Stimulated activated CD8-positive, alpha-beta memory T cell treated with anti-CD3 and anti-CD28 coated beads, Interleukin-7, amount 100 ng/mL, for 1 hour (primary cell): ENCODE measurements at regions not wholly inside any gene's neighbourhood (a gene's known extent, or its start where the extent isn't known, plus 50 kb on each side); places are given as distances from the start of the nearest gene placed in this dataset.

Source experiments
- DNase-seq, 2 donors: peaks; one replicate each; pipeline ENCODE4 v3.0.0-alpha.2; 2020; ENCODE audit warnings: low read depth in 2 of 2

DNA sequence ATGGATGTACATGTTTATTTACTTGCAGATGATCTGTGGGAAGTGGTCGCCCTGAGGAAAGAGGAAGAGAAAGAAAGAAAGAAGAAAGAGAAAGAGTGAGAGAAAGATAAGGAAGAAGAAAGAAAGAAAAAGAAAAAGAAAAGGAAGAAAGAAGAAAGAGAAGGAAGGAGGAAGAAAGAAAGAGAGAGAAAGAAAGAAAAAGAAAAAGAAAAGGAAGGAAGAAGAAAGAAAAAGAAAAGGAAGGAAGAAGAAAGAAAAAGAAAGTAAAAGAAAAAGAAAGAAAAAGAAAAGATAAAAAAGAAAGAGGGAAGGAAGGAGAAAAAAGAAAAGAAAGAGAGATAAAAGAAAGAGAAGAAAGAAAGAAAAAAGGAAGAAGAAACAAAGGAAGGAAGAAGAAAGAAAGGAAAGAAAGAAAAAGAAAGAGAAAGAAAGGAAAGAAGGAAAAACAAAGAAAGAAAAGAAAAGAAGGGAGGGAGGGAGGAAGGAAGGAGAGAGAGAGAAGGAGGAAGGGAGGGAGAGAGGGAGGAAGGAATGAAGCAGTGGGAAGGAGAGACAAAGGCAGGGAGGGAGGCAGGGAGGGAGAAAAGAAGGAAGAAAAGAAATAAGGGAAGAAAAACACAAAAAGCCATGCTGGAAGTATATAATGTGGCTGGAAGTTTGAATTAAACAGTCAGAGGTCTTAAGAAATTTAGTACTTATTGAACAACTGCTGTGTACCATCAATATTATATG is 976.6 kb downstream of the FAM181B start:
- DNase-seq: no peak

DNA sequence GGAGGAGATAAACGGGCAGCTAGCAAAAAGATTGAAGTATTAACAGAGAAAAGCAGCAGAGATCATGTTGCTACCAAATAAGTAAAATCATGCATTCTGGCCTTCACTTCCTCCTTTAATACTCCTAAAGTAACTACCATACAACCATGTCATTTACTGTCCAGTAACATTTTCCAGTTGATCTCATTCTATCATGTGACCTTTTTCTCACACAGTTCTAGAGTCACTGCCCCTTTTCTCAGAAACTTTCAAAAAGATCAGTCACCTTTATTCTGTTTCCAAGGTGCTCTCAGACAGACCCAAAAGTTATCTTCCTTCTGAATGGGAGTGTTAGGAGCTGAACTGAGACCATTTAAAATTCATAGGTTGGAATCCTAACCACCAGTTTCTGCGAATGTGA is 984.4 kb downstream of the FAM181B start:
- DNase-seq: no peak

DNA sequence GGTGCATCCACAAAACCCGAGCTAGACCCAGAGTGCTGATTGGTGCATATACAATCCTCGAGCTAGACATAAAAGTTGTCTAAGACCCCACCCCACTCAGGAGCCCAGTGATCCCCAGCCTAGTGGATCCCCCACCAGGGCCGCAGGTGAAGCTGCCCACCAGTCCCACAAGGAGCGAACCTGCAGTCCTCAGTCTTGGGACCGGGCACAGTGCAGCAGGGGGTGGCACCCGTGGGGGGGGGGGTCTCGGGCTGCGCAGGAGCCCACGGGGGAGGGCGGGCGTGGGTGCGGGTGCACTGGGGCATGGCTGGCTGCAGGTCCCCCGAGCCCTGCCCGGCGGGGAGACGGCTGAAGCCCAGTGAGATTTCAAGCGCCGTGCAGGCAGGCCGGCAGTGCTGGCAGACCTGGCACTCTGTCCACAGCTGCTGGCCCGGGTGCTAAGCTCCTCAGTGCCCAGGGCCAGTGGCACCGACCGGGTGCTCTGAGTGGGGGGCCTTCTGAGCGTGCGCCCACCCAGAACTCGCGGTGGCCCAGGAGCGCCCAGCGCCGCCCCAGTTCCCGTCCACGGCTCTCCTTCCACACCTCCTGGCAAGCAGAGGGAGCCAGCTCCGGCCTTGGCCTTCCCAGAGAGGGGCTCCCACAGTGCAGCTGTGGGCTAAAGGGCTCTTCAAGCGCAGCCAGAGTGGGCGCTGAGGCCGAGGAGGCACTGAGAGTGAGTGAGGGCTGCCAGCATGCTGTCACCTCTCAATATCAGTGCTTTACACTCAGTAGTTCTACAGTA is 989.1 kb downstream of the FAM181B start:
- no peak for DNase-seq

DNA sequence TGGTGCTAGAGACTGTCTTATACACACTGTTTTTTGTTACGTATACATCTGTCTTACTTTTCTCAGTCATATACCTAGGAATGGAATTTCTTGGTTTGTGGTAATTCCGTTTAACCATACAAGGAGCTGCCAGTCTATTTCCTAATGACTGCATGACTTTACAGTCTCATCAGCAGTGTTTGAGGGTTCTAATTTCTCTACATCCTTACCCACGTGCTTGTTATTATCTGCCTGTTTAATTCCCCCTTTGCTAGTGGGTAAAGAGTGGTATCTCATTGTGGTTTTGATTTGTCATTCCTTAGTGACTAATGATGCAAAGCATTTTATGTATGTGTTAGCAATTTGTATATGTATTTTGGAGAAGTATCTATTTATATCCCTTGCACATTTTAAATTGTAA is 1008.0 kb downstream of the FAM181B start:
- DNase-seq: no peak

DNA sequence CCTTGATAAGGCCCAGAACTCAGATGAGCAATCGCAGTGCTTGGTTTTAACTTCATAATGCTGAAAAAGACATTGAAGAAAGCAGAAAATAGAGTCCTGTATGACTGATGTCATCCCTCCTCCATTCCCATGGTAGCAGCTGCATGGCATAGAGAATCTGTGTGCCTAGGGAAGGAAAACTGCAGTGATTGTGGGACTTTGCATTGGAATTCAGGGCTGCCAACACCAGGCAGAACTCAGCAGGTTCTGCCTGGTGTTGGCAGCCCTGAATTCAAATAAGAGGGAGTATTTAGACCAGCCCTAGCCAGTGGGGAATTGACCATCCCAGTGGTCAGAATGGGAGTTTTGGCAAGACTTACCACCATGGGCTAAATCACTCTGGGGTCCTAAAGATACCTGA is 1016.0 kb downstream of the FAM181B start:
- no peak for DNase-seq

DNA sequence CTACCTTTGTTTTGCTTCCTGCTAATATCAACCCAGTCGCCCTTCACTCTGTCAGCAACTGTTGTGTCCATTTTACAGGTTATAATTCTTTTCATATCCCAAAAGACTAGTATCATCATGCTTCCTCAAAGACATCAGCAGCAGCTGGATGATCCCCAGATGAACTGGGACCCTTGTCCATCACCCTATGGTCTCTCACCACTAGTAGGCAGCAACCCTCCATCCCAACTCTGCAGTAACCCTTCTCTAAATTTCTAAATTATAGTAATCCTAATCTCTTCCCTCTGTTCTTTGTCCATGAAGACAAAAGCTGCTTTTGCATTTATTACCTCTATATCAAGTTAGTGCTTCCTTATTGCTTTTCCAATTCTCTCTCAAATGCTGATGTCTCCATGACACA is 1025.8 kb downstream of the FAM181B start:
- DNase-seq: no peak

DNA sequence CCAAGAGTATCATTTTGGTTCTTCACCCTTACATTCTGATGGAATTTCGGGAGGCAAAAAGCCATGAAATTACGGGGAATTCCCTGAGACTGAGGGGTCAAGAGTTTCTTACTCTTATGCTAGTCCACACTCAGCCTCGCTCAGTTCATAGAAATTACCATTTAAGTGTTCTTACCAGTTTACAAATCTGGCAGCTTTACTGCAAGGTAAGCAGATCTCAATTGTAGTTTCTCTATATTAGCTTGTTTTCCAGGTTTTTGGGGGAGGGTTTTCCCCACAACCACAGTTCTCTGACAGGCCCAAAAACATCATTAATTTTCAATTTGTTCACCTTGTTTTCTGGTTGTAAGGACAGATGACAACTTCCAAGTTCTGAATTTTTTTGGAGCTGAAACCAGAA is 1028.4 kb downstream of the FAM181B start:
- DNase-seq: no peak

DNA sequence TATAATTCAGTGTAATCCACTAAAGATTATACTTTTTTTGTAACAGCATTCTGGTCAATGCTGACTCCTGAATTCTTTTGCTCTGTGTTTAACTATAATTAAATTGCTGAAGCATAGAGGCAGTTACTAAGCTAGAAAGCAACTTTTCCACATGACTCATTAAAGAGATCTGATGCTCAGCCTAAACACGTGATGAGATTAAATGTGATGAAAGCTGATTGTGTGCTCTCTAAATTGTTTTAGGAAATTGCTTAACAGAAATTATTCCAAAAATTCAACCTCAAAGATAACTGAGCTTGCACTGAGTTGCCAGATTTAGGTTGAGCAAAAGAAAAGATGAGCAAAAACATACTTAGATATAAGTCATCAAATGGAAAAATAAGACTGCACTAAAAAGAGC is 1033.6 kb downstream of the FAM181B start:
- DNase-seq: no peak

DNA sequence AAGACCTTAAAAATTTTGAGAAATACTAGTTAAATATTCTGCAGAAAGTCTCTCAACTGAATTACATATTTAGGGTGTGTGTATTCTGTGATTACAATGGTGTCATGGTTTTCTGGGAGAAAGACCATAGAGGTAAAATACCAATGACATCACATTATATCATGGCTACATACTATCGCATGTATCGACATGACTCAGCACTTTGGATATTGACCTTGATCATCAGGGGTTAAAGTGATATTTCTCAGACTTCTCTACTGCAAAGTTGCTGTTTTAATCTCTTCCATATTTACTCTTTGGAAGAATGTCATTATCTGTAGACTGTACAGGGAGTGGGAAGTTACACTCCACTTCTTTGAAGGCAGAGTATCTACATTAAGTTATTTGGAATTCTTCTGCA is 1046.6 kb downstream of the FAM181B start:
- no peak for DNase-seq

DNA sequence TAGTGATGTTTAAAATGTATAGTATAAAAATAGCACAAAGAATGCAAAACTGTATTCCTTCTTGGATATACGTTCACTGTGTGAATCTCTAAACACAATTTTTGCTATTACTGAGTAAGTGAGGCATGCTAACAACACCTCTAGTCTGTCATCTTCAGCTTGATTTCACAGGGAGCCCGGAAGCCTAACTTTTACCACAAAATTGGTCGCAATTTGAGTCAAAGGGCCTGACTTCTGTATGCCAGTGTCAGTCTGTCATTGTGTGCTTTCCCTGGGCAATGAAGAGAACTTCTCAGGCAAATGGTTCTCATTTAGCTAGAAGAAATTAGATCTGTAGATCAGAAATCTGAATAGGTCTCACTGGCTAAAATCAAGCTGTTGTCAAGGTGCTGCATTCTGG is 1059.5 kb downstream of the FAM181B start:
- no peak for DNase-seq

DNA sequence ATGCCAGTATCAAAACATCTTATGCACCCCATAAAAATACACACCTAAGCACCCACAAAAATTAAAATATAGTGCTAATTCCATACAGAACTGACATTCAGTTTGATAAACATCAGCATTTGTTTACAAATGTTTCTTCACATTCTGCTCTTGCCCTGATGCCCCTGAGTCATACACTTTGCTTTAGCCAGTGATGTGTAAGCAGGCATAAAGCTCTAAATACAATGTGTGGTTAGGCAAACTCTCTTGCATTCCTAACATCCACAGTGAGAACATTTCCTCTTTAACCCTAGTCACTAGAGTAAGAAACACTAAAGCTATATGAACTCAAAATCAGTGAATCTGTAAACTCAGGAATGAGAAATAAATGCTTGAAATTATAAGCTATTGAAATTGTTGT is 1060.7 kb downstream of the FAM181B start:
- no peak for DNase-seq

DNA sequence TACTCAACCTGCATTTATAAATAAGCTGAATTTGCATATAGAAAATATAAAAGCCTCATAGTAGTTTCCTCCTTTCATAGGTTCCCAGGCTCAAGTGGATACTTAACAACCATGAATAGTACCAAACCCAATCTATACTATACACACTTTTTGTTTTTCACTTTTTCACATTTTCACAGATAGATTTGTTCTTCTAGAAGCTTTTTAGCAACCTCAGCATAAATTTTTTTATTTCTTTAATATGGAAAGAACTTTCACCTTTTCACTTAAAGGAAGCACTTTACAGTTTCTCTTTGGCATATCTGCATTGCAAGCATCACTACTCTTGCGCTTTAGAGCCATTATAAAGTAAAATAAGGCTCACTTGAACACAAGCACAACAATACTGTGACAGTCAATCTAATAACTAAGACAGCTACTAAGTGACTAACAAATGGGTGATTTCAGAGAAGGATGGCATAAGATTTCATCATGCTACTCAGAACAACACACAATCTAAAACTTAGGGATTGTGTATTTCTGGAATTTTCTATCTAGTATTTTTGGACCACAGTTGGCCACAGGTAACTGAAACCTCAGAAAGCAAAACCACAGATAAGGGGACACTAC is 1063.6 kb downstream of the FAM181B start:
- no peak for DNase-seq

DNA sequence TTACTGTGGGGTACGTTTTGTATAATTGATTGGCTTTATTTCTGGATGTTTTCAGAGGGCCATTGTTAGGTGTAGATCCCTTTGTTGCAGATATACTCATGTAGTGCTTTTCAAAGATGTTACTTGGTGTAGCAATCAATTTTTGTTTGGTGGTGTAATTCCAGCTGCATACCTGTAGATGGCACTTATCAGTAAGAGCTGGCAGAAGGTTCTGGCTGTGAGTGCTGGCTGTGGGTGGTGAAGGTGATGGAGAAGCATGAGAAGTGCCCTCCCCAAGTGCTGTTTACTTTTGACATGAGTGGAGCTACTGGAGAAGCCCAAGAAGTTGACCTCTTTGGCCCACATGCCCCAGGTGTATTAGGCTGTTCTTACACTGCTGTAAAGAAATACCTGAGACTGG is 1074.9 kb downstream of the FAM181B start:
- no peak for DNase-seq

DNA sequence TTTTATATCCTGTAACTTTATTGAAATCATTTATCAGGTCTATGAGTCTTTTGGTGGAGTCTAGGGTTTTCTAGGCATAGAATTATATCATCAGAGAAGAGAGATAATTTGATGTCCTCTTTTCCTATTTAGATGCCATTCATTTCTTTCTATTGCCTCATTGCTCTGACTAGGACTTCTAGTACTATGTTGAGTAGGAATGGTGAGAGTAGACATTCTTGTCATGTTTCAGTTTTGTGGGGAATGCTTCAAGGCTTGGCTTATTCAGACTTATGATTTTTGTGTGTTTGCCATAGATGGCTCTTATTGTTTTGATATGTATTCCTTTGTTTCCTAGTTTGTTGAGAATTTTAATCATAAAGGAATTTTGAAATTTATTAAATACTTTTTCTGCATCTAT is 1078.3 kb downstream of the FAM181B start:
- DNase-seq: no peak

DNA sequence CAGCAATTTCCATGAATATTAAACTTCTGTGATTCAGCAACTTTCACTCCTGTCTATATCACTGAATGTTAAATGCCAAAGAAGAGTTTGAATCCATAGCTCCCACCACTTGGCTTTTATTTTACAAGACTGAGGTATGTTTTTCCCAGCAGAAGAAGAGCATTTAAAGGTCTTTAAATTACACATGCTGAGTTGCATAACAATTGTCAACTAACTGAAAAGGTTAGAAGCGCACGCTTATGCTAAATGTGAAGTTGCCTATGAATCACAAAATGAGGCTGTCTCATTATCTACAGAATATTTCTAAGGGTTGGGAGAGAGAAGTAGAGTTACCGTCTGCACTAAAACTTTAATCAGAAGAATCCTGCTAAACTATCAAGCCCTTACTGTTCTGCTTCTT is 1086.3 kb downstream of the FAM181B start:
- DNase-seq: no peak

DNA sequence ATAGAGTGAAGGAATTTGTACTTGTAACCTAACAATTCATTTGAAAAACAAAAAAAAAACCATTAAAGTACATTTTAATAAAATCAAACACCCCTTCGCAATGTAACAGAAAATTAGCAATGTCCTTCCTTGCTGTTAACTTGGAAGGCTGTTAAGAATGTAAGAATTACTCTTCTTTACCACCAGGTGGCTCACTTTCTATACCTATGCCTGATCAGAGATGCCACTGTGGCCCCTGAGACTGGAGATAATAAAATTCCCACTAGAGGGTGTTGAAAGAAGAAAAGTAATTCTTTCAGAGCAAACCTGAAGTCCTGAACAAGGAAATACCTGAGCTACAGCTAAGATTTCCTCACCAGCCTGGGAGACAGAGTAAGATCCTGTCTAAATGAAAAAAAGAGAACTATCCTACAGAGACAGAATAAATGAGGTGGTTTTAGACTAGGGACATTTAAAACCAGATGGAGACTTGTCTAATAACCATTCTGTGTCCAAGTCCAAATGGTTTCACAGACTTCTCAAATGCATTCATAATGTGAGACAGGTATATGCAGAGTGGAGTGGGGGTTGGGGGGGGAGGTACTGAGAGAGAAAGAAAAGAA is 1089.3 kb downstream of the FAM181B start:
- DNase-seq: no peak

DNA sequence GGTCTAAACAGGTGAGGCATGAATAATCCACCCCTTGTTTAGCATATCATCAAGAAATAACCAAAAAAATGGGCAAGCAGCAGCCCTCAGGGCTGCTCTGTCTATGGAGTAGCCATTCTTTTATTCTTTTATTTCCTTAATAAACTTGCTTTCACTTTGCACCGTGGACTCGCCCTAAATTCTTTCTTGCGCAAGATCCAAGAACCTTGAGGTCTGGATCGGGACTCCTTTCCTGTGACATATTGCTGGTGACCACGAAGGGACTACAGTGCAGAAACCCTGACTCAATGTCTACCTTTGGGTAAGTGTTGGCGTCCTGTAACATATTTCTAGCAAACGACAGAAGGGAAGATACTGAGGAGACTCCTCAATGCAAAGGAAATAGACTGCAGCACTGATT is 1099.2 kb downstream of the FAM181B start:
- no peak for DNase-seq

DNA sequence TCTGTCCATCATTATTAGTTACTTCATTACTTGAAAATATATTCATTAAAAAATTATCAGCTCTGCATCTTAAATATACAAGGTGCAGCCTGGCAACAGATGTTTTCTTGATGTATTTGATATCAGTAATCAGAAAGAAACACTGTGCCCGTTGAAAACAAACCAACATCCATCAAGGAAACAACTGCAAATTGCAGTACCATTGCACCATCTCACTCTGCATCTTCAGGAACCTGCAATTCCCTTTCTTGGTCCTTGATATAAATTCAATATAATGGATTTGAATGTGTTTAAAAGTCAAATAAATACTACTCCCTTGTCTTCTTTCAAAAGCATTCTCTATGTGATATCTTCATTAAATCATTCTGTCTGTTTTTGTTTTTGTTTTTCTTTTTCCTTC is 1131.2 kb downstream of the FAM181B start:
- DNase-seq: no peak

DNA sequence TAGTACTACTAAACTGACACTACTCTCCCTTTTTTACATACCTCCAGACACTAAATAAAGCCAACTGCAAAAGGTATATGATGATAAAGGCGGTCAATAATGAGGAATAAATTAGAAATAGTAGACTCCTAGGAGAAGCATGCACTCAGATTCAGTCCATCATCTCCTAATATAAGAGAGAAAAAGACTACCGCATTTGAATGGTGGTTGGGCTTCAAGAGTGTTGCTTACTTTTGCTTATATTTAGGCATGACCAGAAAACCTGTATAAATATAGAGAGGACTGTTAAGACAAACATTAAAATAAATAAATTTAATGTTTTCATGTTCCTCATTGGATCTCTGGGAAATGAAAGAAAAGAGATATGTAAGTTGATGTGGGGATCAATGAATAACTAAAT is 1137.0 kb downstream of the FAM181B start:
- no peak for DNase-seq

DNA sequence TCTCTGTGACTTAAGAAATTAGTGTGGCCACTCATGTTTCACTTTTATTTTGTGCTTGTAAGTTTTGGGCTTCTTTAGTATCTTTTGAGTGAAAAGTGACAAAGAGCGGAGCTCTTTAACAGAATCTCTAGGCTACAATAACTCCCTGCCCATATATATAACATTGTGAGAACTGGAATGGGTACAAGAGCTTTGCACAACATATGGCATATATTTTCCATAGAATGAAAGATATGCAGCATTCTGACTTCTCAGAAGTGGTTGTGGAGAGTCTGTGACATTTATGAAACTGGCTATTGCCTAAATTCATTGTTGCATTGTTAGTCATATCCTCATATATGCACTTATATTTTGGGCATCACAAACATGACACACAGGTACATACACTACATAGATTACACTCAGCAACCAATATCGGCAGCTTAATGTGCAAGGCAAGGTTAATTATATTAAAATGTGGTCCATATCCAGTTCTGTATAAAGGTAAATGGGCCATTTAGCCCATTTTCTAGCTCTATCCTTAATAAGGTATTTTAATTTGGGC is 1148.2 kb downstream of the FAM181B start:
- DNase-seq: no peak

DNA sequence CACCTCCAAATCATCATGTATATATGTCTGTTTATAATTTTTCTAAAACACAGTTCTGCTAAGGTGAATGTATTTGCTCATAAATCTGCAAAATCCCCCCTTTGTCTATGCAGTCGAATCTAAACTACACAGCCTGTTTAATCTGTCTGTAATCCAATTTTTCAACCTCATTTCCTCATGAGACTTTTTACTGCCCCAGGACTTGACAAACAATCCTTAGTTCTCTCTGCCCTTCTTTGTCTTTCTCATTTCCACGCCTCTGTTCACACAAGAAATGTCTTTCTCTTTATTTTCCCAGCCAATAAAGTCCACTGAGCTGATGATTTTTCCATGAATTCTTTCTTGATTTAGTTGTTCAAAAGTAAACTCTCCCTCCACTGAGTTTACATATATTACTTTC is 1154.3 kb downstream of the FAM181B start:
- DNase-seq: no peak

DNA sequence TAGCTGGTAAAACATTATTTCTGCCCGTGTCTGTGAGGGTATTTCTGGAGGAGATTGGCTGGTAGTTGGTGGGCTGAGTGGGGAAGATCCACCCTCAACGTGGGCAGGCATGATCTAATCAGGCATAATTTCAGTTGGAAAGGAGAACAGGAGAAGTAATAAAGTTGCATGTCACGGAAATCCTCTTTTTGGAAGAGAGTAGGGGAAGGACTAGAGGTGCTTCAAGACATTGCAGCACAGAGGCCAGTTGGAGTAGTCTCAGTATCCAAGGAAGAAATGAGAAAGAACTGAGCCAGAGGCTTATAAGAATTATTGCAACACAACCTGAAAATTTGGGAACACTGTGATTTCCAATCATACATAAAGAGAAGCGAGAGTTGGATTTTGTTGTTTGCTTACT is 1155.1 kb downstream of the FAM181B start:
- no peak for DNase-seq
